ENCODE measurements at regions not wholly inside any gene's neighbourhood (a gene's known extent, or its start where the extent isn't known, plus 50 kb on each side); places are given as distances from the start of the nearest gene placed in this dataset.

DNA sequence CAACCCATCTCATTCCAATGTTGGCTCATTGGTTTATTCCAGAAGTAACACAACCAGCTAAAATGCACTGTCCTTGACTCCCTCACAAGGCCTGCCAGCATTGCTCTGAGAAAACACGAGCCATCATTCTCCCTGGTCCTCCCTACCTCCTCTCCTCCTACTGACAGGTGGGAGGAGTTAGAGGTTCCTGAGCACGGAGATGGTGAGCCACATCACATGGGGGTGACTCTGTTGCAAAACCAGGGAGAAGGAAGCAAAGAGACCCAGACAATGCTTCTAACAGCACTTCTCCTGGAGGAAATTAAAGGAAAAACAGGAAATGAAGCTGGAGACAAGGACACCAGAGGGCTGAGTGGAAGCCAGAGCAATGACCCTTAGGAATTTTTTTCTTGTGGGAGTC is 667.4 kb downstream of the NTRK3 start:
- Histone ChIP-seq H3K9ac (ENCODE audit: low read length in 2 of 2) (no peak overlapping the region), H3K27me3 (ENCODE audit: control insufficient read depth in 1 of 2, insufficient read depth in 2 of 2, low read length in 2 of 2) (peaks cover 0 to 7% of the 10 kb centered on the region in 2 donors), H3K27ac (ENCODE audit: low read length) (no peak overlapping the region), H3K4me1 (ENCODE audit: control insufficient read depth, insufficient read depth, low read length) (no peaks in the 10 kb centered on the region), H3K4me3 (ENCODE audit: low read length in 2 of 2) (no peak overlapping the region), H3K9me3 (ENCODE audit: control insufficient read depth in 2 of 2, low read length in 2 of 2) (no peaks in the 10 kb centered on the region), H3K36me3 (ENCODE audit: control insufficient read depth in 2 of 2, insufficient read depth in 2 of 2, low read length in 2 of 2) (no peaks in the 10 kb centered on the region)

DNA sequence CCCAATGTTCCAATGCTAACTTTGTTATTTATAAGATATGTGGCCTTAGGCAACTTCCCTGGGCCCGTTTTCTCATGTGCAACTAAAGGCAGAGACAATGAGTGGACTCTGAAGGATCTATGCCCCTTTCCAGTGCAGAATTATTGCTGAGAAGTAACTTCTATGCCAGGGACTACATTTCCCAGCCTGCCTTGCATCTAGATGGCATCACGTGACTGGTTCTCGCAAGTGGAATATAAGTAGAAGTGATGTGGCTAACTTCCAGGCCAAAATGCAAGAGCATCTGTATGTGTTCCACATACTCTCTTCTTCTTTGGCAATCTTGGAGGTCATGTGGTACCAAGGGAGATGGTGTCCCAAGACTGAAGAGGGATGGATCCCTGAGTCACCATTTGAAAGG is 674.4 kb downstream of the NTRK3 start:
- Histone ChIP-seq H3K36me3 (ENCODE audit: control insufficient read depth in 2 of 2, insufficient read depth in 2 of 2, low read length in 2 of 2) (no peaks in the 10 kb centered on the region), H3K27ac (ENCODE audit: low read length) (no peak overlapping the region), H3K9ac (ENCODE audit: low read length in 2 of 2) (no peak overlapping the region), H3K27me3 (ENCODE audit: control insufficient read depth in 1 of 2, insufficient read depth in 2 of 2, low read length in 2 of 2) (peaks cover 0 to 3% of the 10 kb centered on the region in 2 donors), H3K9me3 (ENCODE audit: control insufficient read depth in 2 of 2, low read length in 2 of 2) (no peaks in the 10 kb centered on the region), H3K4me1 (ENCODE audit: control insufficient read depth, insufficient read depth, low read length) (no peaks in the 10 kb centered on the region), H3K4me3 (ENCODE audit: low read length in 2 of 2) (no peak overlapping the region)

DNA sequence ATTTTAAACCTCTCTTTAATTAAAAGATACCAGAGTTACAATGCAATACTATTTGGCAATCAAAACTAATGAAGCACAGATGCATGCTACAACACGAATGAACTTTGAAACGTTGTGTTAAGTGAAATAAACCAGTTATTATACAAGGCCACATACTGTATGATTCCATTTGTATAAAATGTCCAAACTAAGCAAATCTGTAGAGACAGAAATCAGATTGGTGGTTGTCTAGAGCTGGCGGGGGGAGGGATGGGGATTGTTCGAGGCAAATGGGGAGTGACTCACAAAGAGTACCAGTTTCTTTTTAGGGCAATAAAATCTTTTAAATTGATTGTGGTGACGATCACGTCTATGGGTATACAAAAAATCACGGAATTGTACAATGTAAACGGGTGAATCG is 677.0 kb downstream of the NTRK3 start:
- H3K27ac ChIP-seq (ENCODE audit: low read length), result no peak overlapping the region
- no peak overlapping the region for H3K4me3 ChIP-seq (ENCODE audit: low read length in 2 of 2)
- H3K9me3 ChIP-seq (ENCODE audit: control insufficient read depth in 2 of 2, low read length in 2 of 2), result no peaks in the 10 kb centered on the region
- no peaks in the 10 kb centered on the region for H3K36me3 ChIP-seq (ENCODE audit: control insufficient read depth in 2 of 2, insufficient read depth in 2 of 2, low read length in 2 of 2)
- no peak overlapping the region for H3K9ac ChIP-seq (ENCODE audit: low read length in 2 of 2)
- H3K27me3 ChIP-seq (ENCODE audit: control insufficient read depth in 1 of 2, insufficient read depth in 2 of 2, low read length in 2 of 2), result no peaks in the 10 kb centered on the region
- no peaks in the 10 kb centered on the region for H3K4me1 ChIP-seq (ENCODE audit: control insufficient read depth, insufficient read depth, low read length)

DNA sequence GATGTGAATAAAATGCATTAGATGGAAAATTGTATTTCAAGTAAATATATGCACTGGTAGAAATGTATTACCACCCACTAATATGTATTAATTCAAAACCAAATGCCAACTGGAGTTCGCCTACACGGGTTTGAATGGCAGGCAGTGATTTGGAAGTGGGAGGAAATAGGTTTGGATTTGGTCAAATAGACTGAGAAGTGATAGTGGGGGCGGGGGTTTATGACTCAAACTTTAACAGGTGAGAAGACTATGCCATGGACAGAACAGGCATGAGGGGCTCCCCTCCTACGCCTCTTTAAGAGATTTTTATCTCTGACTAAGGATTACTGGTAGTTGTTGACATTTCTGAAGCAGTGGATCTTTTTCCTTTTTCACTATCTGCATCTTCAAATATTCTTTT is 677.8 kb downstream of the NTRK3 start:
- Histone ChIP-seq H3K27ac (ENCODE audit: low read length) (no peak overlapping the region), H3K4me3 (ENCODE audit: low read length in 2 of 2) (no peak overlapping the region), H3K9ac (ENCODE audit: low read length in 2 of 2) (no peak overlapping the region), H3K4me1 (ENCODE audit: control insufficient read depth, insufficient read depth, low read length) (no peaks in the 10 kb centered on the region), H3K9me3 (ENCODE audit: control insufficient read depth in 2 of 2, low read length in 2 of 2) (no peaks in the 10 kb centered on the region), H3K36me3 (ENCODE audit: control insufficient read depth in 2 of 2, insufficient read depth in 2 of 2, low read length in 2 of 2) (no peaks in the 10 kb centered on the region), H3K27me3 (ENCODE audit: control insufficient read depth in 1 of 2, insufficient read depth in 2 of 2, low read length in 2 of 2) (no peaks in the 10 kb centered on the region)

DNA sequence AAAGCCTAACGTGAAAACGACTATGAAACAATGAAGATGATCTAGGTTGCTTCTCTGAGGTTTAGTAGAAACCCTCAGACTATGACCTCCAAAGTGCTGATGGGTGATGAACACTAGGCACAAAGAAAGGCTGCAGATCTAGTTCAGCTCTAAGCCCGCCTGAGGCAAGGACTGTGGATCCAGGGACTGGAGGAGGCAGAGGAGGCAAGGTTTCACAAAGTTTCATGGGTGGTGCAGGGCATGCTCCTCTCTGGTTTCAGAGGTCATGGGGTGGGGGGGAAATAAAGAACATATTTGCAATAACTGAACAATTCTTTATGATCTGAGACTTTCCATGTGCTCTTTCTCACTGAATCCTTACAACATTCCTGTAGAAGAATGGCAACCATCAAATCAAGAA is 679.2 kb downstream of the NTRK3 start:
- no peak overlapping the region for H3K9ac ChIP-seq (ENCODE audit: low read length in 2 of 2)
- H3K36me3 ChIP-seq (ENCODE audit: control insufficient read depth in 2 of 2, insufficient read depth in 2 of 2, low read length in 2 of 2), result no peaks in the 10 kb centered on the region
- H3K4me3 ChIP-seq (ENCODE audit: low read length in 2 of 2), result no peak overlapping the region
- no peaks in the 10 kb centered on the region for H3K4me1 ChIP-seq (ENCODE audit: control insufficient read depth, insufficient read depth, low read length)
- H3K27ac ChIP-seq (ENCODE audit: low read length), result no peak overlapping the region
- no peaks in the 10 kb centered on the region for H3K27me3 ChIP-seq (ENCODE audit: control insufficient read depth in 1 of 2, insufficient read depth in 2 of 2, low read length in 2 of 2)
- H3K9me3 ChIP-seq (ENCODE audit: control insufficient read depth in 2 of 2, low read length in 2 of 2), result no peaks in the 10 kb centered on the region

DNA sequence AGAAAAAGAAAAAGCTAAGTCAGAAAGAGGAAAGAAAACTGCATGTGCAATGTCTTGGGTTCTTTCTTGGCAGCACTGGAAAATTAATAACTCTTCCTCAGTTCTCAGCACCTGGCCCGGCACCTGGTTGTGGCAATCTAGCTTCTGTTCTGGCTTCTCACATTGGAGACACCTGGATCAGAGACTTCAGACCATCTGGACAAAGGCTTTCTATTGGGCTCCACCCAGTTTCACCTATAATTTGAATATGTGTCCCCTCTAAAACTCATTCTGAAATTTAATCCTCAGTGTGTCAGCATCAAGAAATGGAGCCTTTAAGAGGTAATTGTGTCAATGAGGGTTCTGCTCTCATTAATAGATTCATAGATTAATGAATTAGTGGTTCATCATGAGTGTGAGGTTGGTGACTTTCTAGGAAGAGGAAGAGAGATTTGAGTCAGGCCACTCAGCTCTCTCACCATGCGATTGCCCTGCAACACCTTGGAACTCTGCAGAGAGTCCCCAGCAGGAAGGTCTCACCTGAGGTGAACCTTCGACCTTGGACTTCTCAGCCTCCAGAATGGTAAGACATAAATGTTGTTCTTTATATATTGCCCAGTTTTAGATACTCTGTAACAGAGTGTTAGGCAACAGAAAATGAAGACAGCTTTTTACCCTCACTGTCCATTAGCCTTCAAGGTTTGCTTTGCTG is 679.9 kb downstream of the NTRK3 start:
- no peaks in the 10 kb centered on the region for H3K27me3 ChIP-seq (ENCODE audit: control insufficient read depth in 1 of 2, insufficient read depth in 2 of 2, low read length in 2 of 2)
- H3K9me3 ChIP-seq (ENCODE audit: control insufficient read depth in 2 of 2, low read length in 2 of 2), result no peaks in the 10 kb centered on the region
- no peaks in the 10 kb centered on the region for H3K4me1 ChIP-seq (ENCODE audit: control insufficient read depth, insufficient read depth, low read length)
- no peak overlapping the region for H3K9ac ChIP-seq (ENCODE audit: low read length in 2 of 2)
- no peaks in the 10 kb centered on the region for H3K36me3 ChIP-seq (ENCODE audit: control insufficient read depth in 2 of 2, insufficient read depth in 2 of 2, low read length in 2 of 2)
- H3K4me3 ChIP-seq (ENCODE audit: low read length in 2 of 2), result no peak overlapping the region
- no peak overlapping the region for H3K27ac ChIP-seq (ENCODE audit: low read length)

DNA sequence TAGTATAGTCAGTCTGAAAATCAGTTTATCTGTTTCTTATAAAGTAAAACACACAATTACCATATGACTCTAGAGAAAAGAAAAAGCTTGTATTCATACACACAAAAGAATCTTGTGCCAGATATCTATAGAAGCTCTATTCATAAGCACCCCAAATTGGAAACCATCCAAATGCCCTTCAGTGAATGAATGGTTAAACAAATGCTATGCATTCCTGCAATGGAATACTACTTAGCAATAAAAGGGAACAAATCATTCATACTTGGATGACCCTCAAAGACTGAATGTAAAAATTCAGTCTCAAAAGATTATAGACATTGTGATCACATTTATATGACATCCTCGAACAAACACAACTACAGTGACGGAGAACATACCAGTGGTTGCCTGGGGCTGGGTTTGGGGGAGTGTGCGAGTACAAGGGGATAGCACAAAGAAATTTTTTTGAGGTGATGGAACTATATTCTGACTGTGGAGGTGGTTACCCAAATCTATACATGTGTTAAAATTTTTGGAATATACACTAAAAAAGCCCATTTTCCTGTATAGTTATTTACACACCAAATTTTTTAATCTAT is 680.6 kb downstream of the NTRK3 start:
- Histone ChIP-seq H3K27me3 (ENCODE audit: control insufficient read depth in 1 of 2, insufficient read depth in 2 of 2, low read length in 2 of 2) (no peaks in the 10 kb centered on the region), H3K36me3 (ENCODE audit: control insufficient read depth in 2 of 2, insufficient read depth in 2 of 2, low read length in 2 of 2) (no peaks in the 10 kb centered on the region), H3K9ac (ENCODE audit: low read length in 2 of 2) (no peak overlapping the region), H3K9me3 (ENCODE audit: control insufficient read depth in 2 of 2, low read length in 2 of 2) (no peaks in the 10 kb centered on the region), H3K4me1 (ENCODE audit: control insufficient read depth, insufficient read depth, low read length) (no peaks in the 10 kb centered on the region), H3K27ac (ENCODE audit: low read length) (no peak overlapping the region), H3K4me3 (ENCODE audit: low read length in 2 of 2) (no peak overlapping the region)

DNA sequence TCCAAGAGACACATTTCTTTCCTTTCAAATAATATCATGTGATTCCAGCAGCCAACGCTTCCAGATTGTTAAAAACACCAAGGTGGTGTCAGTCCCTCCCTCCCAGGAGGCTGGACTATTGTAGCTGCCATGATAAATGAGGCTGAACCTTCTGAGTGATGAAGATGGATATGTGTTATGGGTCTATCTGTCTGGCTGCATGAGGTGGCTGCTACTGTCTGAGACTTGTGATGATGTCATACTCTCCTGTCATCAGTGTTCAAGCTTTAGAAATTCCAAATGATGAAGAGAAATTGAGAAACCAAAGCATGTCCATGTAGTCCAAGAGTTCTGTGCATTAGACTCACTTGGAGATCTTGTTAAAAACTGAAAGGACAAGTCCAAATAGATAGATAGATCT is 683.0 kb downstream of the NTRK3 start:
- H3K4me3 ChIP-seq (ENCODE audit: low read length in 2 of 2), result no peak overlapping the region
- H3K9ac ChIP-seq (ENCODE audit: low read length in 2 of 2), result no peak overlapping the region
- H3K36me3 ChIP-seq (ENCODE audit: control insufficient read depth in 2 of 2, insufficient read depth in 2 of 2, low read length in 2 of 2), result no peaks in the 10 kb centered on the region
- H3K9me3 ChIP-seq (ENCODE audit: control insufficient read depth in 2 of 2, low read length in 2 of 2), result no peaks in the 10 kb centered on the region
- no peak overlapping the region for H3K27ac ChIP-seq (ENCODE audit: low read length)
- no peaks in the 10 kb centered on the region for H3K4me1 ChIP-seq (ENCODE audit: control insufficient read depth, insufficient read depth, low read length)
- no peaks in the 10 kb centered on the region for H3K27me3 ChIP-seq (ENCODE audit: control insufficient read depth in 1 of 2, insufficient read depth in 2 of 2, low read length in 2 of 2)

DNA sequence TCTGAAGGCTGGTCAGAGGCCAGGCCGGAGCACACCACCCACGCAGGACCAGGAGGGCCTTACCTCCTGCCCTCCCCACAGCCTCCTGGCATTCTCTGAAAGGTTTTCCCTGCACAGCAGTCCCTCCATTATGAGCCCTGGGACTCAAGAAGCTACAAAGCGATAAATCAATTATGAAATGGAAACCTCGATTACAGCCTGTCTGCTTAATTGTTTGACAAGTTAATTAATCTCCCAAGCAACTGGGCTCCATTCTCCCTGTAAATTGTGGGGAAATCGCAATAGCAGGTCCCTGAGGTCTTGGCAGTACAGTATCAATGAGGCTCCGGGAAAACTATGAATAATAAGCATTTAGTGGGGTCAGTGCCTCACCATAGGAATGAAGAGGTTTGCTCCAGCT is 683.5 kb downstream of the NTRK3 start:
- no peaks in the 10 kb centered on the region for H3K27me3 ChIP-seq (ENCODE audit: control insufficient read depth in 1 of 2, insufficient read depth in 2 of 2, low read length in 2 of 2)
- no peak overlapping the region for H3K27ac ChIP-seq (ENCODE audit: low read length)
- no peak overlapping the region for H3K9ac ChIP-seq (ENCODE audit: low read length in 2 of 2)
- no peak overlapping the region for H3K4me3 ChIP-seq (ENCODE audit: low read length in 2 of 2)
- H3K9me3 ChIP-seq (ENCODE audit: control insufficient read depth in 2 of 2, low read length in 2 of 2), result no peaks in the 10 kb centered on the region
- H3K36me3 ChIP-seq (ENCODE audit: control insufficient read depth in 2 of 2, insufficient read depth in 2 of 2, low read length in 2 of 2), result no peaks in the 10 kb centered on the region
- H3K4me1 ChIP-seq (ENCODE audit: control insufficient read depth, insufficient read depth, low read length), result no peaks in the 10 kb centered on the region

DNA sequence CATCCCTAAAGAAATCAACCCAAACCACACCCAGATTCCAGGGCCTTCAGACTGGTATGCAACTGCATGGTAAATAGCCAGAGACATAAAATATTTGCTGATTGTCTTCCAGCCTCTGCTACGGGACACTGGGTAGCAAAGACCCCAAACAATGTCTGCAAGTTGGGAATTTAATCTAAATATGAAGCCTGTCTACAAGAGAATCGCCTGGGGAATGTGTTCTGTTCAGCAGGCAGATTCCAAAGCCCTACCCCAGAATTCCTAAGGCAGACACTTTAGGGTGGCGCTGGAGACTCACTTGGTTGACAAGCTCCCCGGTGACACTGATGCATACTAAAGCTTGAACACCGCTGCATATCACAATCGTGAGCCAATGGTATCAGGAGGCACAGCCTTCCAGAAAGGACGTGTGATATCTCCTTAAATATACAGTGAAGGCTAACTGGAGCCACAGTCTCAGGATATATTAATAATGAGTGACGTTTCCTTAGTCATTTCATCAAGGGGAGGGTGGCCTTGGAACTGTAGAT is 684.1 kb downstream of the NTRK3 start:
- no peak overlapping the region for H3K27ac ChIP-seq (ENCODE audit: low read length)
- no peaks in the 10 kb centered on the region for H3K36me3 ChIP-seq (ENCODE audit: control insufficient read depth in 2 of 2, insufficient read depth in 2 of 2, low read length in 2 of 2)
- H3K4me1 ChIP-seq (ENCODE audit: control insufficient read depth, insufficient read depth, low read length), result no peaks in the 10 kb centered on the region
- H3K9ac ChIP-seq (ENCODE audit: low read length in 2 of 2), result no peak overlapping the region
- H3K27me3 ChIP-seq (ENCODE audit: control insufficient read depth in 1 of 2, insufficient read depth in 2 of 2, low read length in 2 of 2), result no peaks in the 10 kb centered on the region
- H3K9me3 ChIP-seq (ENCODE audit: control insufficient read depth in 2 of 2, low read length in 2 of 2), result no peaks in the 10 kb centered on the region
- no peak overlapping the region for H3K4me3 ChIP-seq (ENCODE audit: low read length in 2 of 2)

DNA sequence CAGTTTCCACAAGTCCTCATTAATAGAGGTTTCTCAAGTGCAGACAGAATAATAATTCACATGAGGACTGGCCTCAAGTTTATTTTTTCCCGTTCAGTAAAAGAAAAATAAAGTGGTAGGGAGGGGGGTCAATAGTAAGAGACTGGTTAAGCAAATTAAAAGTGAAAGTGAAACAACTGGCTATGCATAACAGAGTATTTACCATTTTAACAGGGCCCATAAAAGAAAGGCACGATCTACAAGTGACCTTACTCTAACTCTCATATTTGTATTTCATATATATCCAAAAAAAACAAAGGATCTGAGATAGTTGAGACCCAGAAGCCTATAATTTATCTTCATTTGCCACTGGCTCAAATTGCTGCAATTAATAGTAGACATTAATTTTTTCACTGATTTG is 686.3 kb downstream of the NTRK3 start:
- Histone ChIP-seq H3K9me3 (ENCODE audit: control insufficient read depth in 2 of 2, low read length in 2 of 2) (no peaks in the 10 kb centered on the region), H3K4me1 (ENCODE audit: control insufficient read depth, insufficient read depth, low read length) (no peaks in the 10 kb centered on the region), H3K27me3 (ENCODE audit: control insufficient read depth in 1 of 2, insufficient read depth in 2 of 2, low read length in 2 of 2) (no peaks in the 10 kb centered on the region), H3K27ac (ENCODE audit: low read length) (no peak overlapping the region), H3K9ac (ENCODE audit: low read length in 2 of 2) (no peak overlapping the region), H3K36me3 (ENCODE audit: control insufficient read depth in 2 of 2, insufficient read depth in 2 of 2, low read length in 2 of 2) (no peaks in the 10 kb centered on the region), H3K4me3 (ENCODE audit: low read length in 2 of 2) (no peak overlapping the region)
